ENCODE measurements at regions not wholly inside any gene's neighbourhood (a gene's known extent, or its start where the extent isn't known, plus 50 kb on each side); places are given as distances from the start of the nearest gene placed in this dataset.

GRCh38 chr5:61953913-61954312, 352.1 kb upstream of the KIF2A start:
- no peaks in the 10 kb centered on the region for H3K27me3 Mint-ChIP-seq
- no peaks in the 10 kb centered on the region for H3K36me3 Mint-ChIP-seq (ENCODE audit: insufficient read depth)
- H3K9me3 Mint-ChIP-seq (ENCODE audit: low read depth): peaks cover 2% of the 10 kb centered on the region
- no peak overlapping the region for H3K27ac Mint-ChIP-seq
- H3K4me1 Mint-ChIP-seq (ENCODE audit: low read depth): peaks cover 3% of the 10 kb centered on the region
- H3K4me3 Mint-ChIP-seq (ENCODE audit: low read depth): no peak overlapping the region
- no peak for TF ChIP-seq CTCF (IDR thresholded peaks at IDR 0.05; ENCODE audit: unreplicated experiment)
- no peak for DNase-seq (ENCODE audit: low spot score, unreplicated experiment)

GRCh38 chr5:61964201-61964600, 341.8 kb upstream of the KIF2A start:
- Mint-ChIP-seq H3K4me3 (ENCODE audit: low read depth) (no peak overlapping the region), H3K4me1 (ENCODE audit: low read depth) (peaks cover 21% of the 10 kb centered on the region), H3K27me3 (no peaks in the 10 kb centered on the region), H3K27ac (no peak overlapping the region), H3K36me3 (ENCODE audit: insufficient read depth) (no peaks in the 10 kb centered on the region), H3K9me3 (ENCODE audit: low read depth) (peaks cover 4% of the 10 kb centered on the region)
- no peak for TF ChIP-seq CTCF (IDR thresholded peaks at IDR 0.05; ENCODE audit: unreplicated experiment)
- no peak for DNase-seq (ENCODE audit: low spot score, unreplicated experiment)

GRCh38 chr5:61965069-61965468, 340.9 kb upstream of the KIF2A start:
- Mint-ChIP-seq H3K27ac (no peak overlapping the region), H3K9me3 (ENCODE audit: low read depth) (peaks cover 4% of the 10 kb centered on the region), H3K4me3 (ENCODE audit: low read depth) (no peak overlapping the region), H3K36me3 (ENCODE audit: insufficient read depth) (no peaks in the 10 kb centered on the region), H3K27me3 (no peaks in the 10 kb centered on the region), H3K4me1 (ENCODE audit: low read depth) (peaks cover 21% of the 10 kb centered on the region)
- TF ChIP-seq CTCF (IDR thresholded peaks at IDR 0.05; ENCODE audit: unreplicated experiment): no peak
- no peak for DNase-seq (ENCODE audit: low spot score, unreplicated experiment)

- Mint-ChIP-seq H3K4me3 (ENCODE audit: low read depth) (no peak overlapping the region), H3K27me3 (no peaks in the 10 kb centered on the region), H3K27ac (no peak overlapping the region), H3K9me3 (ENCODE audit: low read depth) (peaks cover 4% of the 10 kb centered on the region), H3K4me1 (ENCODE audit: low read depth) (peaks cover 21% of the 10 kb centered on the region), H3K36me3 (ENCODE audit: insufficient read depth) (no peaks in the 10 kb centered on the region)
- no peak for TF ChIP-seq CTCF (IDR thresholded peaks at IDR 0.05; ENCODE audit: unreplicated experiment)
- DNase-seq (ENCODE audit: low spot score, unreplicated experiment): no peak
Observed at GRCh38 chr5:61965490-61965889, 340.5 kb upstream of the KIF2A start.

- Mint-ChIP-seq H3K27ac (no peak overlapping the region), H3K4me3 (ENCODE audit: low read depth) (peak overlapping the region; percentile 14), H3K9me3 (ENCODE audit: low read depth) (peaks cover 4% of the 10 kb centered on the region), H3K36me3 (ENCODE audit: insufficient read depth) (no peaks in the 10 kb centered on the region), H3K27me3 (no peaks in the 10 kb centered on the region), H3K4me1 (ENCODE audit: low read depth) (peaks cover 21% of the 10 kb centered on the region)
- DNase-seq (ENCODE audit: low spot score, unreplicated experiment): no peak
- TF ChIP-seq CTCF (IDR thresholded peaks at IDR 0.05; ENCODE audit: unreplicated experiment): no peak
Observed at GRCh38 chr5:61966296-61966955, 339.6 kb upstream of the KIF2A start.
